OCI-LY1 (cell line): ENCODE measurements at regions not wholly inside any gene's neighbourhood (a gene's known extent, or its start where the extent isn't known, plus 50 kb on each side); places are given as distances from the start of the nearest gene placed in this dataset.

Experiments
- EZH2 ChIP-seq: fragments of 200-600 bp; sonication (generic), shearing (Covaris generic); IDR thresholded peaks from 2 replicates; pipeline ENCODE4 v1.8.0; 2017; ENCODE audit warnings: borderline replicate concordance, mixed run types, mild to moderate bottlenecking, antibody characterized with exemption, low read length, moderate library complexity, mixed read lengths
- TF ChIP-seq, protein P1 (sequence below): fragments of 200-600 bp; sonication (generic), shearing (Covaris generic); IDR thresholded peaks from 2 replicates; pipeline ENCODE4 v1.5.1; 2017; ENCODE audit warnings: mild to moderate bottlenecking, antibody characterized with exemption, low read length, moderate library complexity, mixed read lengths

DNA sequence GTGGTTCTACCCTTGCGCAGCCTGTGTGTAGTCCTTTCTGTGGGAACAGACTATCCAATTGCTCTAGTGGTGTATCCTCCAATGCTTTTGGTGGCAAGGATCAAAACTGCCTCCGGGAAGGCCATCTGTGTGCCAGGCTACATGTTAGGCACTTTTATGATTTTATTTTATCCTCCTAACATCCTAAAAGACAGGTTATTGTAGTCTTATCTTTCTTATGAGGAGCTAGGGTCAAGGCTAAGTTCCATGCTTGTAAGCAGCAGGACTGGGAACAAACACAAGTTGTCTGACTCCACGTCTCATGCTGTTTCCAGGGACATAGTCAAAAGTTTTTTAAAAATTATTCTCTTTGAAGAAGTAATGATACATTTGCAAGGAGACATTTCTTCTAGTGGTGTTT, 278.7 kb upstream of the ADAMTSL1 start:
- TF ChIP-seq EZH2, result no peak
- TF ChIP-seq, protein P1, sequence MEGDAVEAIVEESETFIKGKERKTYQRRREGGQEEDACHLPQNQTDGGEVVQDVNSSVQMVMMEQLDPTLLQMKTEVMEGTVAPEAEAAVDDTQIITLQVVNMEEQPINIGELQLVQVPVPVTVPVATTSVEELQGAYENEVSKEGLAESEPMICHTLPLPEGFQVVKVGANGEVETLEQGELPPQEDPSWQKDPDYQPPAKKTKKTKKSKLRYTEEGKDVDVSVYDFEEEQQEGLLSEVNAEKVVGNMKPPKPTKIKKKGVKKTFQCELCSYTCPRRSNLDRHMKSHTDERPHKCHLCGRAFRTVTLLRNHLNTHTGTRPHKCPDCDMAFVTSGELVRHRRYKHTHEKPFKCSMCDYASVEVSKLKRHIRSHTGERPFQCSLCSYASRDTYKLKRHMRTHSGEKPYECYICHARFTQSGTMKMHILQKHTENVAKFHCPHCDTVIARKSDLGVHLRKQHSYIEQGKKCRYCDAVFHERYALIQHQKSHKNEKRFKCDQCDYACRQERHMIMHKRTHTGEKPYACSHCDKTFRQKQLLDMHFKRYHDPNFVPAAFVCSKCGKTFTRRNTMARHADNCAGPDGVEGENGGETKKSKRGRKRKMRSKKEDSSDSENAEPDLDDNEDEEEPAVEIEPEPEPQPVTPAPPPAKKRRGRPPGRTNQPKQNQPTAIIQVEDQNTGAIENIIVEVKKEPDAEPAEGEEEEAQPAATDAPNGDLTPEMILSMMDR, result no peak
